ENCODE measurements at regions not wholly inside any gene's neighbourhood (a gene's known extent, or its start where the extent isn't known, plus 50 kb on each side); places are given as distances from the start of the nearest gene placed in this dataset.

GRCh38 chr9:75644649-75645048, 245.8 kb upstream of the PCSK5 start:
- Mint-ChIP-seq H3K36me3 (ENCODE audit: low read depth) (no peaks in the 10 kb centered on the region; the same call in 2 of the 3 replicates), H3K4me3 (no peak overlapping the region), H3K27ac (no peak overlapping the region), H3K4me1 (peaks cover 4% of the 10 kb centered on the region; the same call in 2 of the 3 replicates), H3K27me3 (ENCODE audit: insufficient read depth, low read depth, poor library complexity) (peaks cover 8% of the 10 kb centered on the region), H3K9me3 (peaks cover 7% of the 10 kb centered on the region; the same call in 2 of the 3 replicates)
- Histone ChIP-seq H3K79me2 (replicated peaks; ENCODE audit: insufficient read depth) (no peaks in the 10 kb centered on the region), H2AFZ (0 out of 2 replicates have a peak overlapping the region, but pooled peaks have one; percentile 54), H3K27ac (ENCODE audit: low read depth) (no peak overlapping the region), H3K4me1 (ENCODE audit: insufficient read depth) (no peaks in the 10 kb centered on the region), H4K20me1 (replicated peaks; ENCODE audit: insufficient read depth) (no peaks in the 10 kb centered on the region), H3K4me3 (no peak overlapping the region), H3K9me2 (ENCODE audit: insufficient read depth) (no peaks in the 10 kb centered on the region), H3F3A (replicated peaks; ENCODE audit: low read depth) (no peaks in the 10 kb centered on the region), H3K27me3 (ENCODE audit: insufficient read depth) (no peaks in the 10 kb centered on the region), H3K36me3 (ENCODE audit: insufficient read depth) (no peaks in the 10 kb centered on the region), H3K4me2 (no peak overlapping the region)
- TF ChIP-seq ZNF331 (CRISPR knock-in tag; IDR thresholded peaks at IDR 0.05; ENCODE audit: low read depth) (no peak), CREB1 (CRISPR knock-in tag; IDR thresholded peaks at IDR 0.05; ENCODE audit: low read depth) (no peak)
- TF ChIP-seq, protein P1, sequence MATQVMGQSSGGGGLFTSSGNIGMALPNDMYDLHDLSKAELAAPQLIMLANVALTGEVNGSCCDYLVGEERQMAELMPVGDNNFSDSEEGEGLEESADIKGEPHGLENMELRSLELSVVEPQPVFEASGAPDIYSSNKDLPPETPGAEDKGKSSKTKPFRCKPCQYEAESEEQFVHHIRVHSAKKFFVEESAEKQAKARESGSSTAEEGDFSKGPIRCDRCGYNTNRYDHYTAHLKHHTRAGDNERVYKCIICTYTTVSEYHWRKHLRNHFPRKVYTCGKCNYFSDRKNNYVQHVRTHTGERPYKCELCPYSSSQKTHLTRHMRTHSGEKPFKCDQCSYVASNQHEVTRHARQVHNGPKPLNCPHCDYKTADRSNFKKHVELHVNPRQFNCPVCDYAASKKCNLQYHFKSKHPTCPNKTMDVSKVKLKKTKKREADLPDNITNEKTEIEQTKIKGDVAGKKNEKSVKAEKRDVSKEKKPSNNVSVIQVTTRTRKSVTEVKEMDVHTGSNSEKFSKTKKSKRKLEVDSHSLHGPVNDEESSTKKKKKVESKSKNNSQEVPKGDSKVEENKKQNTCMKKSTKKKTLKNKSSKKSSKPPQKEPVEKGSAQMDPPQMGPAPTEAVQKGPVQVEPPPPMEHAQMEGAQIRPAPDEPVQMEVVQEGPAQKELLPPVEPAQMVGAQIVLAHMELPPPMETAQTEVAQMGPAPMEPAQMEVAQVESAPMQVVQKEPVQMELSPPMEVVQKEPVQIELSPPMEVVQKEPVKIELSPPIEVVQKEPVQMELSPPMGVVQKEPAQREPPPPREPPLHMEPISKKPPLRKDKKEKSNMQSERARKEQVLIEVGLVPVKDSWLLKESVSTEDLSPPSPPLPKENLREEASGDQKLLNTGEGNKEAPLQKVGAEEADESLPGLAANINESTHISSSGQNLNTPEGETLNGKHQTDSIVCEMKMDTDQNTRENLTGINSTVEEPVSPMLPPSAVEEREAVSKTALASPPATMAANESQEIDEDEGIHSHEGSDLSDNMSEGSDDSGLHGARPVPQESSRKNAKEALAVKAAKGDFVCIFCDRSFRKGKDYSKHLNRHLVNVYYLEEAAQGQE (IDR thresholded peaks at IDR 0.05; ENCODE audit: unreplicated experiment): no peak
- ATAC-seq (no peak), DNase-seq (ENCODE audit: low spot score) (no peak)

DNA sequence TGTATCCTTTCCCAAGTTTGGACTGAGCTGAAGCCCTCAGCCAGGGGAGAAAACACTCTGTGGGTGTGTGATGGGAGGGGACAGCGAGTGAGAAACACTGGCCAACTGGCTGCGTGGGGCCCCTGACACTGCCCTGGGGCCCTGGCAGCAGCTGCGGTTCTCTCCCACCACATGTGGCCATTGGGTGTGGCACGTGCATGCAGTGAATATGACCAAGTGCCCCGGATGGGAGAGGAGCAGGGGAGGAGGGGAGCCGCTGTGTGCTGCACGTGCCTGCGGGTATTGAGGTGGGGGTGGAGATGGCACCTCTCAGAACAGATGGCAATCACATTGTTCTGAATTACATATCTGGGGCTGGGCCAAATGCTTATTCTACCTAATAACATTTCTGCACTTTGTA, 242.4 kb upstream of the PCSK5 start:
- no peak overlapping the region for H3K4me2 ChIP-seq
- no peaks in the 10 kb centered on the region for H3K79me2 ChIP-seq (replicated peaks; ENCODE audit: insufficient read depth)
- H3K27ac ChIP-seq (ENCODE audit: low read depth): no peak overlapping the region
- ATAC-seq (no peak), DNase-seq (ENCODE audit: low spot score) (no peak)
- H3K36me3 ChIP-seq (ENCODE audit: insufficient read depth): no peaks in the 10 kb centered on the region
- Mint-ChIP-seq H3K4me1 (no peaks in the 10 kb centered on the region), H3K27me3 (ENCODE audit: insufficient read depth, low read depth, poor library complexity) (peaks cover 8% of the 10 kb centered on the region), H3K27ac (no peak overlapping the region), H3K4me3 (no peak overlapping the region), H3K9me3 (peaks cover 7% of the 10 kb centered on the region; the same call in 2 of the 3 replicates), H3K36me3 (ENCODE audit: low read depth) (no peaks in the 10 kb centered on the region; the same call in 2 of the 3 replicates)
- no peaks in the 10 kb centered on the region for H4K20me1 ChIP-seq (replicated peaks; ENCODE audit: insufficient read depth)
- no peaks in the 10 kb centered on the region for H3F3A ChIP-seq (replicated peaks; ENCODE audit: low read depth)
- H3K27me3 ChIP-seq (ENCODE audit: insufficient read depth): no peaks in the 10 kb centered on the region
- H3K9me2 ChIP-seq (ENCODE audit: insufficient read depth): no peaks in the 10 kb centered on the region; the same call in 1 of the 2 replicates
- H3K4me1 ChIP-seq (ENCODE audit: insufficient read depth): no peaks in the 10 kb centered on the region
- no peak overlapping the region for H3K4me3 ChIP-seq
- H2AFZ ChIP-seq: no peak overlapping the region
- TF ChIP-seq, protein P2, sequence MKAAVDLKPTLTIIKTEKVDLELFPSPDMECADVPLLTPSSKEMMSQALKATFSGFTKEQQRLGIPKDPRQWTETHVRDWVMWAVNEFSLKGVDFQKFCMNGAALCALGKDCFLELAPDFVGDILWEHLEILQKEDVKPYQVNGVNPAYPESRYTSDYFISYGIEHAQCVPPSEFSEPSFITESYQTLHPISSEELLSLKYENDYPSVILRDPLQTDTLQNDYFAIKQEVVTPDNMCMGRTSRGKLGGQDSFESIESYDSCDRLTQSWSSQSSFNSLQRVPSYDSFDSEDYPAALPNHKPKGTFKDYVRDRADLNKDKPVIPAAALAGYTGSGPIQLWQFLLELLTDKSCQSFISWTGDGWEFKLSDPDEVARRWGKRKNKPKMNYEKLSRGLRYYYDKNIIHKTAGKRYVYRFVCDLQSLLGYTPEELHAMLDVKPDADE (IDR thresholded peaks at IDR 0.05): no peak
- TF ChIP-seq, protein P3, sequence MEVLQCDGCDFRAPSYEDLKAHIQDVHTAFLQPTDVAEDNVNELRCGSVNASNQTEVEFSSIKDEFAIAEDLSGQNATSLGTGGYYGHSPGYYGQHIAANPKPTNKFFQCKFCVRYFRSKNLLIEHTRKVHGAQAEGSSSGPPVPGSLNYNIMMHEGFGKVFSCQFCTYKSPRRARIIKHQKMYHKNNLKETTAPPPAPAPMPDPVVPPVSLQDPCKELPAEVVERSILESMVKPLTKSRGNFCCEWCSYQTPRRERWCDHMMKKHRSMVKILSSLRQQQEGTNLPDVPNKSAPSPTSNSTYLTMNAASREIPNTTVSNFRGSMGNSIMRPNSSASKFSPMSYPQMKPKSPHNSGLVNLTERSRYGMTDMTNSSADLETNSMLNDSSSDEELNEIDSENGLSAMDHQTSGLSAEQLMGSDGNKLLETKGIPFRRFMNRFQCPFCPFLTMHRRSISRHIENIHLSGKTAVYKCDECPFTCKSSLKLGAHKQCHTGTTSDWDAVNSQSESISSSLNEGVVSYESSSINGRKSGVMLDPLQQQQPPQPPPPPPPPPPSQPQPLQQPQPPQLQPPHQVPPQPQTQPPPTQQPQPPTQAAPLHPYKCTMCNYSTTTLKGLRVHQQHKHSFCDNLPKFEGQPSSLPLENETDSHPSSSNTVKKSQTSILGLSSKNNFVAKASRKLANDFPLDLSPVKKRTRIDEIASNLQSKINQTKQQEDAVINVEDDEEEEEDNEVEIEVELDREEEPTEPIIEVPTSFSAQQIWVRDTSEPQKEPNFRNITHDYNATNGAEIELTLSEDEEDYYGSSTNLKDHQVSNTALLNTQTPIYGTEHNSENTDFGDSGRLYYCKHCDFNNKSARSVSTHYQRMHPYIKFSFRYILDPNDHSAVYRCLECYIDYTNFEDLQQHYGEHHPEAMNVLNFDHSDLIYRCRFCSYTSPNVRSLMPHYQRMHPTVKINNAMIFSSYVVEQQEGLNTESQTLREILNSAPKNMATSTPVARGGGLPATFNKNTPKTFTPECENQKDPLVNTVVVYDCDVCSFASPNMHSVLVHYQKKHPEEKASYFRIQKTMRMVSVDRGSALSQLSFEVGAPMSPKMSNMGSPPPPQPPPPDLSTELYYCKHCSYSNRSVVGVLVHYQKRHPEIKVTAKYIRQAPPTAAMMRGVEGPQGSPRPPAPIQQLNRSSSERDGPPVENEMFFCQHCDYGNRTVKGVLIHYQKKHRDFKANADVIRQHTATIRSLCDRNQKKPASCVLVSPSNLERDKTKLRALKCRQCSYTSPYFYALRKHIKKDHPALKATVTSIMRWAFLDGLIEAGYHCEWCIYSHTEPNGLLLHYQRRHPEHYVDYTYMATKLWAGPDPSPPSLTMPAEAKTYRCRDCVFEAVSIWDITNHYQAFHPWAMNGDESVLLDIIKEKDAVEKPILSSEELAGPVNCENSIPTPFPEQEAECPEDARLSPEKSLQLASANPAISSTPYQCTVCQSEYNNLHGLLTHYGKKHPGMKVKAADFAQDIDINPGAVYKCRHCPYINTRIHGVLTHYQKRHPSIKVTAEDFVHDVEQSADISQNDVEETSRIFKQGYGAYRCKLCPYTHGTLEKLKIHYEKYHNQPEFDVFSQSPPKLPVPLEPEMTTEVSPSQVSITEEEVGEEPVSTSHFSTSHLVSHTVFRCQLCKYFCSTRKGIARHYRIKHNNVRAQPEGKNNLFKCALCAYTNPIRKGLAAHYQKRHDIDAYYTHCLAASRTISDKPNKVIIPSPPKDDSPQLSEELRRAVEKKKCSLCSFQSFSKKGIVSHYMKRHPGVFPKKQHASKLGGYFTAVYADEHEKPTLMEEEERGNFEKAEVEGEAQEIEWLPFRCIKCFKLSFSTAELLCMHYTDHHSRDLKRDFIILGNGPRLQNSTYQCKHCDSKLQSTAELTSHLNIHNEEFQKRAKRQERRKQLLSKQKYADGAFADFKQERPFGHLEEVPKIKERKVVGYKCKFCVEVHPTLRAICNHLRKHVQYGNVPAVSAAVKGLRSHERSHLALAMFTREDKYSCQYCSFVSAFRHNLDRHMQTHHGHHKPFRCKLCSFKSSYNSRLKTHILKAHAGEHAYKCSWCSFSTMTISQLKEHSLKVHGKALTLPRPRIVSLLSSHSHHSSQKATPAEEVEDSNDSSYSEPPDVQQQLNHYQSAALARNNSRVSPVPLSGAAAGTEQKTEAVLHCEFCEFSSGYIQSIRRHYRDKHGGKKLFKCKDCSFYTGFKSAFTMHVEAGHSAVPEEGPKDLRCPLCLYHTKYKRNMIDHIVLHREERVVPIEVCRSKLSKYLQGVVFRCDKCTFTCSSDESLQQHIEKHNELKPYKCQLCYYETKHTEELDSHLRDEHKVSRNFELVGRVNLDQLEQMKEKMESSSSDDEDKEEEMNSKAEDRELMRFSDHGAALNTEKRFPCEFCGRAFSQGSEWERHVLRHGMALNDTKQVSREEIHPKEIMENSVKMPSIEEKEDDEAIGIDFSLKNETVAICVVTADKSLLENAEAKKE (CRISPR knock-in tag; IDR thresholded peaks at IDR 0.05): no peak
- no peak for TF ChIP-seq CREB1 (CRISPR knock-in tag; IDR thresholded peaks at IDR 0.05; ENCODE audit: low read depth)
- no peak for TF ChIP-seq STAT1 (IDR thresholded peaks at IDR 0.05; ENCODE audit: unreplicated experiment)
- TF ChIP-seq, protein P4, sequence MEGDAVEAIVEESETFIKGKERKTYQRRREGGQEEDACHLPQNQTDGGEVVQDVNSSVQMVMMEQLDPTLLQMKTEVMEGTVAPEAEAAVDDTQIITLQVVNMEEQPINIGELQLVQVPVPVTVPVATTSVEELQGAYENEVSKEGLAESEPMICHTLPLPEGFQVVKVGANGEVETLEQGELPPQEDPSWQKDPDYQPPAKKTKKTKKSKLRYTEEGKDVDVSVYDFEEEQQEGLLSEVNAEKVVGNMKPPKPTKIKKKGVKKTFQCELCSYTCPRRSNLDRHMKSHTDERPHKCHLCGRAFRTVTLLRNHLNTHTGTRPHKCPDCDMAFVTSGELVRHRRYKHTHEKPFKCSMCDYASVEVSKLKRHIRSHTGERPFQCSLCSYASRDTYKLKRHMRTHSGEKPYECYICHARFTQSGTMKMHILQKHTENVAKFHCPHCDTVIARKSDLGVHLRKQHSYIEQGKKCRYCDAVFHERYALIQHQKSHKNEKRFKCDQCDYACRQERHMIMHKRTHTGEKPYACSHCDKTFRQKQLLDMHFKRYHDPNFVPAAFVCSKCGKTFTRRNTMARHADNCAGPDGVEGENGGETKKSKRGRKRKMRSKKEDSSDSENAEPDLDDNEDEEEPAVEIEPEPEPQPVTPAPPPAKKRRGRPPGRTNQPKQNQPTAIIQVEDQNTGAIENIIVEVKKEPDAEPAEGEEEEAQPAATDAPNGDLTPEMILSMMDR (conservative IDR thresholded peaks at IDR 0.05; ENCODE audit: low read depth in 2 of 2): no peak
- TF ChIP-seq POLR2AphosphoS5 (IDR thresholded peaks at IDR 0.05; ENCODE audit: low read depth): no peak
- no peak for TF ChIP-seq JUNB (IDR thresholded peaks at IDR 0.05; ENCODE audit: unreplicated experiment)
